ENCODE measurements at regions not wholly inside any gene's neighbourhood (a gene's known extent, or its start where the extent isn't known, plus 50 kb on each side); places are given as distances from the start of the nearest gene placed in this dataset.
A peak's percentile ranks its signal among the peaks of the same experiment; 100 is the strongest.

DNA sequence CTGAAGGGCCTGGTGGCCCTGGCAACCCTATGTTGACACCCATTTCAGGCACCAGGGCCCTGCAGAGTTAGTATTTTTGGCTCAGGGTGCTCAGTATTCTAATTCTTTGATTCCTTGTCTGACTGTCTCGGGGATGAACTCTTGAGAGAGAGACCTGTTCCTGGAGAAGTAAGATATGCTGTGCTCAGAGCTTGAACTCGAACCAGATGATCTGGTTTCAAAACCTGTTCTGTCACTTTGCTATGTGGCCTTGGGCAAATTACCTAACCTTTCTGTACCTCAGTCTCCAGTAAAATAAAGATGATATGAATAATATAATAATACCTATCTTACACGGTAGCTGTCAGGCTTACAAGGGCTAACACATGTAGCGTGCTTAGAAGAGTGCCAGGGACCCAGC lies 294.2 kb downstream of the DYSF start:
- 93% methylated on average over 4 of the region's 4 CpGs for WGBS, 2 donors
- Histone ChIP-seq H3K36me3 (no peaks in the 10 kb centered on the region), H3K4me1 (peaks cover 10 to 54% (median 26%) of the 10 kb centered on the region in 9 donors), H3K4me3 (no peak overlapping the region), H3K9me3 (peaks cover 0 to 8% (median 0%) of the 10 kb centered on the region in 11 donors), H3K27ac (peak overlapping the region in 1 of 10 donors; percentile 39), H3K27me3 (no peaks in the 10 kb centered on the region)
- intact Hi-C loops (cut with DNase I), result no loop called here
- no peak for ATAC-seq
- TF ChIP-seq, protein P1, sequence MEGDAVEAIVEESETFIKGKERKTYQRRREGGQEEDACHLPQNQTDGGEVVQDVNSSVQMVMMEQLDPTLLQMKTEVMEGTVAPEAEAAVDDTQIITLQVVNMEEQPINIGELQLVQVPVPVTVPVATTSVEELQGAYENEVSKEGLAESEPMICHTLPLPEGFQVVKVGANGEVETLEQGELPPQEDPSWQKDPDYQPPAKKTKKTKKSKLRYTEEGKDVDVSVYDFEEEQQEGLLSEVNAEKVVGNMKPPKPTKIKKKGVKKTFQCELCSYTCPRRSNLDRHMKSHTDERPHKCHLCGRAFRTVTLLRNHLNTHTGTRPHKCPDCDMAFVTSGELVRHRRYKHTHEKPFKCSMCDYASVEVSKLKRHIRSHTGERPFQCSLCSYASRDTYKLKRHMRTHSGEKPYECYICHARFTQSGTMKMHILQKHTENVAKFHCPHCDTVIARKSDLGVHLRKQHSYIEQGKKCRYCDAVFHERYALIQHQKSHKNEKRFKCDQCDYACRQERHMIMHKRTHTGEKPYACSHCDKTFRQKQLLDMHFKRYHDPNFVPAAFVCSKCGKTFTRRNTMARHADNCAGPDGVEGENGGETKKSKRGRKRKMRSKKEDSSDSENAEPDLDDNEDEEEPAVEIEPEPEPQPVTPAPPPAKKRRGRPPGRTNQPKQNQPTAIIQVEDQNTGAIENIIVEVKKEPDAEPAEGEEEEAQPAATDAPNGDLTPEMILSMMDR (IDR thresholded peaks at IDR 0.05), result no peak
- no peak for DNase-seq

DNA sequence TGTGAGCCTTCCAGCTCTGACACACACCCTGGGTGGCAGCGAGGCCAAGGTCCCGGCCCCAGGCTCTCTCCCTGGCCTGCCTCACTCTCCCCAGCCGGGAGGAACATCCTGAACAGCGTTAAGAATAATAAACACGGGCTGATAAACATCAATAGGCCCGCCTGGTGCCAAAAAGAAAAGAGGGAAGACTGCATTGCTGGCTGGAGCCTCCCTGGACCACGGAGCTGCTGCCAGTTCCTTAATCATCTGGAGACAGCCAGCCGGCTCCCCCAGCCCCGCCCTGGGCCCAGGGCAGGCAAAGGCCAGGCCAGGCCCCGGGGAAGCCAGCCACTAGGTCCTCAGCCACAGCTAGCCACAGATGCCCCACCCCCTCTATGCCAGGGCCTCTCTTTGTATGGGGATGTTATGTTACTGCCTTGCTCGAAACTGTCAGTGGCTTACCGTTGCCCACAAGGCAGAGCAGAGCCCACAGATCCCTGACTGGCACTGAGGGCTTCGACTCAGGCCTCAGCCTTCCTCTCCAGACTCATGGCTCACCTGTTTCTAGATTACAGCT lies 293.7 kb downstream of the DYSF start:
- H3K4me1 ChIP-seq, result peaks cover 10 to 57% (median 29%) of the 10 kb centered on the region in 9 donors

DNA sequence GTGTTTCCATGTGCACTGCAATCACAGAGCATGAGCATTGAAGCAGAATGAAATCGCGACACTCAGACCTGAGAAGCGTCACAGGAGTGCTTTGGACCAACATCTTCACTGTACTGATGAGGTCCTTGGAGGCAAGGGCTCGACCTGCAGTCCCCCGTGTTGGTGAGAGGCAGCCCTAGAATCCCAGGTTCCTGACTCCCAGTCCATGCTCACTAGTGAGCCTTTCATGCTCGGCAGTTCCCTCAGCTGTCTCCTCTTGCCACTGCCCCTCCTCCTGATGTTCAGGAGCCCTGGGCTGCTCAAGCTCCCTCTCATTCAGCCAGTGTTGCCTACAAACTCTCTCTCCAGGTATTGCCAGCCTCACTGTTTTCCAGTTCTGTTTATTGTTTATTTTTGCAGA lies 291.4 kb downstream of the DYSF start:
- Histone ChIP-seq H3K27me3 (no peaks in the 10 kb centered on the region), H3K4me3 (no peak overlapping the region), H3K36me3 (no peaks in the 10 kb centered on the region), H3K4me1 (peaks cover 10 to 56% (median 29%) of the 10 kb centered on the region in 9 donors), H3K9me3 (peaks cover 0 to 15% (median 0%) of the 10 kb centered on the region in 11 donors), H3K27ac (no peak overlapping the region)
- intact Hi-C loops (cut with DNase I), result no loop called here
- ATAC-seq (no peak), DNase-seq (no peak)
- TF ChIP-seq, protein P1 (IDR thresholded peaks at IDR 0.05), result no peak
- WGBS, 2 donors, result 84 to 94% methylated on average over 6 of the region's 6 CpGs

More for the DNA sequence above, 293.7 kb downstream of the DYSF start:
- DNase-seq (peak in 1 of 2 donors; percentile 45), ATAC-seq (peak in 6 of 8 donors; percentile 13 to 45 (median 28))
- intact Hi-C loops (cut with DNase I), result no loop called here
- peak overlapping the region in 2 of 10 donors; percentile 10 to 39 for H3K27ac ChIP-seq
- TF ChIP-seq, protein P1 (IDR thresholded peaks at IDR 0.05), result no peak
- 47 to 55% methylated on average over 13 of the region's 13 CpGs for WGBS, 2 donors
- H3K9me3 ChIP-seq, result peaks cover 0 to 11% (median 0%) of the 10 kb centered on the region in 11 donors
- no peaks in the 10 kb centered on the region for H3K27me3 ChIP-seq
- no peak overlapping the region for H3K4me3 ChIP-seq
- no peaks in the 10 kb centered on the region for H3K36me3 ChIP-seq

DNA sequence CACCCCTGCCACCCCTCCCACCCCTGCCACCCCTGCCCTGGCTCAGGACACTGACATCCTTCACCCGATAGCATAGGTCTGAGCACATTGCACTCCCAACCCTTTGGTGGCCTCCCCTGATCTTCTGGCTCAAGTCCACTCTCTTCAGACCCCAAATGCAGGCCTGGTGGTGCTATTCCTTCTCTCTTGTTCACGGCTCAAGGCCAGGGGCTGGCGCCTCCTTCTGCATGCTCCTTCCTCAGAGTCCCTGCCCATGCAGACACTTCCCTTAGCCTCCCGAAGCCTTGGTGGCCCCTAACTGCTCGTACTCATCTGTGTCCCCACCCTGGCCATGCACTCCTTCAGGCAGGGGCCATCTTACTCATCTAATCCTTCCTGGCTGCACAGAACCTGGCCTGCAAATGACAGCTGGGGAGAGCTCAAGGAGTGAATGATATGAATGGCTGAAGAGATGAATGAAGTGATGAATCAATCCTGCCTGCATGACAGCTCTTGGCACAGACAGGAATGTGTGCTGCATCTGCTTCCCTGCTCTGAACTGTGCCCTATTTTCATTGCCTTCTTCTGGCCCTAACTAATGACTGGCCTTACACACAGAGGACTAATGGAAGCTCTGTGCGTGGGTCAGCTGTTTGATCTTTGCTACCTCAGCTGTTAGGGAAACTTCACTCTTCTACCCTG lies 290.8 kb downstream of the DYSF start:
- Histone ChIP-seq H3K36me3 (no peaks in the 10 kb centered on the region), H3K27ac (no peak overlapping the region), H3K4me1 (peaks cover 10 to 50% (median 29%) of the 10 kb centered on the region in 9 donors), H3K27me3 (no peaks in the 10 kb centered on the region), H3K4me3 (no peak overlapping the region), H3K9me3 (peaks cover 0 to 15% (median 0%) of the 10 kb centered on the region in 11 donors)
- ATAC-seq (peak in 2 of 8 donors; percentile 13 to 26), DNase-seq (no peak)
- intact Hi-C loops (cut with DNase I), result no loop called here
- WGBS, 2 donors, result 93% methylated on average over 6 of the region's 6 CpGs
- TF ChIP-seq, protein P1 (IDR thresholded peaks at IDR 0.05), result no peak
